ENCODE measurements at regions not wholly inside any gene's neighbourhood (a gene's known extent, or its start where the extent isn't known, plus 50 kb on each side); places are given as distances from the start of the nearest gene placed in this dataset.

GRCh38 chr14:97891515-97891914, 1094.3 kb downstream of the VRK1 start:
- peaks cover 11% of the 10 kb centered on the region for H3K9me3 ChIP-seq (replicated peaks; ENCODE audit: control insufficient read depth, insufficient read depth, low read length)
- no peak overlapping the region for H3K4me2 ChIP-seq (ENCODE audit: insufficient read depth, low read length)
- H2AFZ ChIP-seq (ENCODE audit: low read depth, low read length), result no peak overlapping the region
- H3K36me3 ChIP-seq (ENCODE audit: control insufficient read depth in 2 of 2, extremely low read depth in 1 of 2, insufficient read depth in 2 of 2, low read length in 2 of 2), result no peaks in the 10 kb centered on the region
- intact Hi-C loops (cut with micrococcal nuclease), result no loop called here
- H3K9me1 ChIP-seq (replicated peaks; ENCODE audit: control insufficient read depth, extremely low read depth, insufficient read depth, low read length), result no peaks in the 10 kb centered on the region
- POLR2A ChIA-PET, result no interaction called here
- TF ChIP-seq POLR2AphosphoS5 (IDR thresholded peaks at IDR 0.05; ENCODE audit: insufficient read depth, low read depth, low read length), result no peak
- no peak for TF ChIP-seq MAX (IDR thresholded peaks at IDR 0.05; ENCODE audit: insufficient read depth, insufficient read length)
- TF ChIP-seq EZH2 (IDR thresholded peaks at IDR 0.05; ENCODE audit: borderline replicate concordance, low read depth, low read length, severe bottlenecking), result no peak
- no peak for TF ChIP-seq CTCF (IDR thresholded peaks at IDR 0.05; ENCODE audit: extremely low read depth in 1 of 2, insufficient read depth in 1 of 2, low read depth in 1 of 2, low read length in 2 of 2)
- TF ChIP-seq FOS (IDR thresholded peaks at IDR 0.05; ENCODE audit: borderline replicate concordance, insufficient read depth, low read length), result no peak
- TF ChIP-seq JUN (IDR thresholded peaks at IDR 0.05; ENCODE audit: borderline replicate concordance, insufficient read depth, insufficient read length, low read depth), result no peak
- TF ChIP-seq POLR2A (IDR thresholded peaks at IDR 0.05; ENCODE audit: low read depth, low read length), result no peak
- TF ChIP-seq MYC (IDR thresholded peaks at IDR 0.05; ENCODE audit: low read depth, low read length), result no peak
- no peak for TF ChIP-seq GATA2 (IDR thresholded peaks at IDR 0.05; ENCODE audit: insufficient read depth, insufficient read length, low read depth, low read length)
- H3K4me3 ChIP-seq (replicated peaks in 1 of 3; ENCODE audit: insufficient read depth in 1 of 3, low read depth in 1 of 3, low read length in 3 of 3), result no peak overlapping the region
- dilution Hi-C loops (cut with MboI; ENCODE audit: extremely low pct_ligation_motif_present, low sequenced_read_pairs), result no loop called here
- no peaks in the 10 kb centered on the region for H3K4me1 ChIP-seq (ENCODE audit: control insufficient read depth, extremely low read depth, insufficient read depth, low read length)
- DNase-seq (ENCODE audit: low read depth, low spot score) (no peak), FAIRE-seq (no peak)
- CTCF ChIA-PET, result no interaction called here
- H3K9ac ChIP-seq (replicated peaks; ENCODE audit: extremely low read depth, insufficient read depth, low read length), result no peak overlapping the region
- no peaks in the 10 kb centered on the region for H3K79me2 ChIP-seq (ENCODE audit: control insufficient read depth, insufficient read depth, low read length)
- no peaks in the 10 kb centered on the region for H3K27me3 ChIP-seq (ENCODE audit: control insufficient read depth in 2 of 2, insufficient read depth in 2 of 2, low read length in 2 of 2)
- no peak overlapping the region for H3K27ac ChIP-seq (ENCODE audit: insufficient read depth, low read depth, low read length)
- no TSS peak for BruUV-seq (replicated peaks)
- H4K20me1 ChIP-seq (replicated peaks; ENCODE audit: control insufficient read depth, extremely low read depth, insufficient read depth, low read length), result no peaks in the 10 kb centered on the region
